ENCODE measurements at regions not wholly inside any gene's neighbourhood (a gene's known extent, or its start where the extent isn't known, plus 50 kb on each side); places are given as distances from the start of the nearest gene placed in this dataset.
"Not testable (repeated sequence)": the region's sequence is repeated elsewhere in the genome, so short reads cannot be mapped to it uniquely, and the experiment has no call there.

DNA sequence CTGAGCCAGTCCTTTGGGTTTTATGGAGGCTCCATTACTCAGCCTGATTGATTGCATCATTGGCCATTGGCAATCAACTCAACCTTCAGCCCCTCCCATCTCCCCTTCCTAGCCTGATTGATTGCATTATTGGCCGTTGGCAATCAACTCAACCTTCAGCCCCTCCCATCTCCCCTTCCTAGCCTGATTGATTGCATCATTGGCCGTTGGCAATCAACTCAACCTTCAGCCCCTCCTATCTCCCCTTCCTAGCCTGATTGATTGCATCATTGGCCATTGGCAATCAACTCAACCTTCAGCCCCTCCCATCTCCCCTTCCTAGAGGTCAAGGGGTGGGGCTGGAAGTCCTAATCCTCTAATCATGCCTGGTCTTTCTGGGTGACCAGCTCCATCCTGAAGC is 103.8 kb upstream of the LRPAP1 start:
- ATAC-seq; DNase-seq (ENCODE audit: low spot score): not testable (repeated sequence)

DNA sequence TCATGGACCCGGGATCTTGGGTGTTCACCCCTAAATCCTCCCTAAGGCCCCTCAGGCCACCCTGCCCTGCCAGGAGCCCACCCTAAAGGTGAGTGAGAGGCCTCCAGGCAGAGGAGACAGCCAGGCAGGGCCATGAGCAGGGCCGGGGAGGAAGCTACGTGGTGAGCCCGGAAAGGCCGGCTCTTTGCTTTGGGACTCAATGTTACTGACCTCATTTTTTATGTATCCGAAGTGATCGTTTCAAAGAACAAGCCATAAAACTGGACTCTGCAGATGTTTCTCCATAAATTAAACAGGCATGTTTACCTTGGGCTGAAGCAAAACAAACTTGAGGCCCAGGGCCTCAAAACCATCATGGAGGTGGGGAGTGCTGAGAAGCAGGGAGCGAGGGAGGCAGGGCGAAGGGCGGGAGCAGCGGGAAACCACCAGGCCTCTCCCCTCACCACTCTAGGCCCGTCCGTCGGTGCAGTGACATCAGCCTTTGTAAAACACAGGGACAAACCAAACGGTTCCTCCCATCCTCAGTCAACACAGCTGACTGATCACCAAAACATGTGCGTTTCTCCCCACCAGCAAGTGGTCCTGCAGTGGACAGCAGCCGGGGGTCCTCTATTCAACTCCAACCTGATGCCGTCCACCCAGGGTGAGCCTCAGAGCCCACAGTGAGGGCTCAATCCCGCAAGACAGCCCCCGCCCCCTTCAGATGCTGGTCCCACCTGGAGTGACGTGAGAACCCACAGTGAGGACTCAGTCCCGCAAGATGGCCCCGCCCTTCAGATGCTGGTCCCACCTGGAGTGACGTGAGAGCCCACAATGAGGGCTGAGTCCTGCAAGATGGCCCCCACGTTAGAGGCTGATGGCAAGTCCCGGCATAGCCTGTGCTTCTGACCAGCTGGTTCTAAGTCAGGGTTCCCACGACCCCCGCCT is 102.9 kb upstream of the LRPAP1 start:
- ATAC-seq (no peak), DNase-seq (ENCODE audit: low spot score) (no peak)

DNA sequence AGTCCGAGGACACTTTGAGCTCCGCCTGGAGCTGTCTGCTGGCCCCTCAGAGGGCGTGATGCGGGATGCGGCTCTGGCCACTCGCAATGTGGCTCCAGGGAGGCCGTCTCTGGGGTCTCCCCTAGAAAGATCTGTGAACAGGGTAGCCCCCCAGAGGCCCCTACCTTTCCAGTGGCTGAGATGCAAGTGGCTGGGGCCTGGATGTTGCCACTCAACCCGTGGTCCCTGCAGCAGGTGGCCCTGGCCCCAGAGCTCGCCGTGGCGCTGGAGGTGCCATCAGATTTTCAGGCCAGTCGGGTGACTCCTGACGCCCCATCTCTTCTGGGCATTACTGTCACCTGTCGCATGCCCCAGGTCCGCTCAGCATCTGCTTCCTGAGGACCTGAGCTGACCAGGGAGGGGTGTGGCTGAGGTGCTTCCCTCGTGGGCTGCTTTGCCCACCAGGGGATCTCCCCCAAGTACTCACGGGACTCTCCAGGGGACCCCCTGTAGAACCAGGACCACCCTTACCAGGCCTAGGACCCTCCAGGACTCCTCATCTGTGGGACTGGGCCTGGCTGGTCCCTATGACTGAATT is 102.1 kb upstream of the LRPAP1 start:
- ATAC-seq (no peak), DNase-seq (ENCODE audit: low spot score) (no peak)

DNA sequence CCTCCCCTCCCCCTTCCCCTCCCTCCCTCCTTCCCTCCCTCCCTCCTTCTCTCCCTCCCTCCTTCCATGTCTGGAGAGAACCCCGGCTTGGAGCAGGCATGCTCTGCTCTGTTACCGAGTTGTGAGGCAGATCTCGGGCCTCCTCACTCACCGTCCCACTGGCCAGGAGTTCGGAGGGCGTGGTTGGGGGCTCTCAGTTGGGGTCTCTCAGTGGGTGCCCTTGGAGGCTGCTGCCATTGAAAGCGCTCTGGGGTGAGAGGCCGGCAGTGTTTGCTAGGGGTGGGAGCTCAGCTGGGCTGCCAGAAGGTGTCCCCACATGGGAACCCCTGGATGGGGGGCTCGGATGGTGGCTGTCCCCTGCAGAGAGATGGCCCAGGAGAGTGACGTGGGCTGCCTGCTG is 101.1 kb upstream of the LRPAP1 start:
- DNase-seq (ENCODE audit: low spot score); ATAC-seq: not testable (repeated sequence)

DNA sequence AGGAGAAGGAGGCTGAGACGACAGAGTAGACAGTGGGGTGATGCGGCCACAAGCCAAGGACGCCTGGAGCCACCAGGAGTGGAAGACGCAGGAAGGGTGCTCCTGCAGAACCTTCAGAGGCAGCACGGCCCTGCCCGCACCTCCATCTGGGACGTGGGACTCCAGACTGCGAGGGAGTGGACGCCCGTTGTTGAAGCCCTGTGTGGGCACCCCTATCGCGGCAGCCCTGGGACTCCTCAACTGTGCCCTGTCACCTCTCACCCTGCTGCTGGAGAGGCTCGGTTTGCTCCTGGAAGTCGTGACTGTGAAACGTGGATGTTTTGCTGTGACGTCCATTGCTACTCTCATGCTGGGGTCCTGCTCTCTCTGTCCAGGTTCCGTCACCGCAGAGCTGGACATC is 100.6 kb upstream of the LRPAP1 start:
- ATAC-seq; DNase-seq (ENCODE audit: low spot score): not testable (repeated sequence)

DNA sequence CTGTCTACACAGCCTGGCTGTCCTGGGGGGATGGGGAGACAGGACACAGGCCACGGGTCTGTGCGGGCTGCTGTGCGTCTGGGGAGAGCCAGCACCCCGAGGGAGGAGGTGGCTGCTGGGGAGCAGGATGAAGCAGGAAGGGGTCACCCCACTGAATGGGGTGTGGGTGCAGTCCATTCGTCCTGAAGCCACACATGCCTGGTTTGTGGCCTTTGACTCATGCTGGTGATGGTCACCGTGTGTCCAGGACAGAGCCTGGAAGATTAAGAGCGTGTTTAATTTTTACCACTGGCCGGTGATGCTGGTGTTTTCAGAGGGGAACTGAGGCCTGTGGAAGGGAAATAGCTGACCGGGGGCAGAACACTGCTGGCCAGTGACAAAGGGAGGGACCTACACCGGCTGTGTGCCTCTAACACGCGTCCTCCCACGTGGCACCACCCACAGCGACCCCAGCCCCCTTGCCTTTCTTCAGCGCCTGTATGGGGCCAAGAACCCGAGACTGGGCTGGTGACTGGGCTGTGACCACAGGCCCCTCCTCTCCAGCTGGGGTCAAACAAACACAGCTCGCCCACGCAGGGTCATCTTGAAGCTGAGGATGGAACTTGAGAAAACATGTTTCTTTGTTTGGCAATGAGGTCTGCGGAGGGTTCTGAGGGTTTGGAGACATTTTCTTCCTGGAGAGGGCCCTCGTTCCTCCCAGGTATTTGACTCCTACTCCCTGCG is 99.5 kb upstream of the LRPAP1 start:
- ATAC-seq; DNase-seq (ENCODE audit: low spot score): not testable (repeated sequence)

DNA sequence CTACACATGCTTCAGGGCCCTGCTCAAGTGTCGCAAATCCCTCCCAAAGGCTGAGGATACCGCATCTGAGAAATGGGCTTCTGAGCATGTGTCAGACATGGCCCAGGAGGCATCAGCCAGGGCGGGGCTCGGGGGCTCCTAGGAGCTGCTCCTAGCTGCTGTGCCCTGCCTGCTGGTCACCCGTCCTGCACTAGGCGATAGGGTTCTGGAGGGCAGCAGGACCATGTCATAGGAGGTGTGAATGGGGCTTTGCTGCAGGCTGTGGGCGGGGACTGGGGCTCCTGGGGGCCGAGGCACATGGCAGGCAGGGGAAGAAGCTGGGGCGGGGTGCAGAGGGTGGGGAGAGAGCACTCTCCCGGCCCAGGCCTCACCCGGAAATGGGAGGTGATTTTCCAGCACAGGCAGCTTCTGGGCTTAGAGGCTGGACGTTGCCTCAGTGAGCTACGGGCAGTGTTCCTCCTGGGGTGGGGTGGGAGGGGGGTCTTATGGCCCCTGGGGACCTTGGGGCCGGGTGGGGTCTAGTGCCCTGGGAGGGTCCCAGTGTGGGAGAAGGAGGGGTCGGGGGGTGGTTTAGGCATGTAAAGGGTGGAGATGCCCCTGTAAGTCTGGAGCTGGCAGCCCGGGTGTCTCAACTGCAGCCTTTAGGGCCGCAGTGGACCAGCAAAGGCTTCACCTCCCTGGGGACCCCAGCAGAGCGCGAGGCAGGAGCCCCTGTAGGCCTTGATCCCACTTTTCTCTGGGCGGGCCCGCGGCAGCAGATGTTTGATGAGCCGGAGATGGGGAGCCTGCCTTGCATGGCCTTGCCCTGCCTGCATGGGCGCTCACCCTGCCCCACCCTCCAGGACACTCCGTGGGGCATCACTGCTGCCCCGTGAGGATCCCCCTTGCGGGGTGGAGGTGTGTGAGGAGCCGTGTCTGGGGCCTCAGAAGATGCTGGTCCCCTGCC is 98.6 kb upstream of the LRPAP1 start:
- no peak for DNase-seq (ENCODE audit: low spot score)
- ATAC-seq = no peak

DNA sequence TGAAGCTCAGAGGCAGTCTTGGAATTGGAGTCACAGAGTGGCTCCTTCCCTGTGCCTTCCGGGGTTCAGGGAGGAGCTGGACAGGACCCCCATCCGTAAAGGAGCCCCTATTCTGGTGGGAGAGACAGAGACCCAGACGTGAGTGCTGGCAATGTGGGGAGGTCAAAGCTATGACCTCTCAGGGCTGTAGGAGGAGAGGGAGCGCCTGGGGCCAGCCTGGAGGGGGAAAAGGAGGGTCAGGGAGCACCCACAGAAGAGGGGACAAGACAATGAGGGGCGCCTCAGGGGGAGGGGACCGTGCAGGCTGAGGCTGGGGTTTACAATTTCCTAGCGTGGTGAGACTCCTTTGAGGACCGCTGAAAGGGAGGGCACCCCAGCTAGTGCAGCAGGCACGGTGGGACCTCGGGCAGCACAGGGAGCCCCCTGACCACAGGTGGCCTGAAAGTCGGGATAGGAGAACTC is 97.9 kb upstream of the LRPAP1 start:
- DNase-seq (ENCODE audit: low spot score) (no peak), ATAC-seq (no peak)

DNA sequence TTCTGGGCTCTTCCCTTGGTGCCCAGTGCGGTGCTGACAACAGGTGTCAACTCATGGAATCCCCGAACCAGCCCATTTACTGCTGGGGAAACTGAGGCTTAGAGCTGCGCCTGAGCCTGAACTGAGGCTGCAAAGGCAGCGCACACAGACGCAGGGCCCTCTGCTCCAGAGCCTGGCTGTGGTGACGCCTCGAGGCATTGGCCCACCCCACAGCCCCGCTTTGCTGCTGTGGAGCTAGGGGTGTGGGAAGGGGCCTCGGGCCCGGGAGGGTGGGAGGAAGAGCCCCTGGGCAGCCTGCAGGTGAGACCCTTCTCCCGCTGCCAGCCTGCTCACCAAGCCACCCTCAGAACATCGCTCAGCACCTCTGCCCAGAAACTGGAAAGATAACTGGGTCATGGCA is 97.4 kb upstream of the LRPAP1 start:
- ATAC-seq = no peak
- DNase-seq (ENCODE audit: low spot score) = no peak

DNA sequence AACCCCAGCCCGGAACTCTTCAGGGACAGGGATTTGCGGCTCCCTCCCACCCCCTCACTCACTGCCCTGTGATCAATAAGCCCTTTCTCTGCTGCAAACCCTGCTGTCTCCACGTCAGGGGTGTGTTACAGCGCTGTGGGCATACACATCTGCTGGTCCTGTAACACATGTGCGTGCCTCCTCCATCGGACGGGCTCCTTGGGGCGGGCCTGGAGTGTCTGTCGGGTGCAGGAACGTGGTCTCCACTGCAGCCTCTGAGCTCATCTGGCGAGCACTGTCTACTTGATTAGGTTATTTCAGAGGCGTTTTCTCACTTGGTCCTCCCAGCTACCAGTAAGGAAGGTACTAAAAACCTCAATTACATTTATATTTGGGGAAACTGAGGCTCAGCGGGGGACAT is 97.0 kb upstream of the LRPAP1 start:
- DNase-seq (ENCODE audit: low spot score); ATAC-seq: not testable (repeated sequence)

DNA sequence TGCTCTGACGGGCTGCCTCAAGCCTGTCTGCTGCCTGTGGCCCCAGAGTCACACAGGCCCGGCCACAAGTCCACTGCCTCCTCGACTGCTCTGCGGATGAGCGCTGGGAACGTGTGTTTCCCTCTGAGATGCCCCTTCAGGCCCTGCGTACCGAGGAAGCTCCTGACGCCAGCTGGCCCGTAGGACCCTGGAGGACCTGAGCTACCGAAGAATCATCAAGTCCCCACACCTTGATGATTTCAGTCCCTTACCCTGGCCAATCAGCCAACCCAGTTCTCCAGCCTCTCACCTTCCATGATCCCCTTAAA is 96.6 kb upstream of the LRPAP1 start:
- DNase-seq (ENCODE audit: low spot score) = no peak
- ATAC-seq = no peak

DNA sequence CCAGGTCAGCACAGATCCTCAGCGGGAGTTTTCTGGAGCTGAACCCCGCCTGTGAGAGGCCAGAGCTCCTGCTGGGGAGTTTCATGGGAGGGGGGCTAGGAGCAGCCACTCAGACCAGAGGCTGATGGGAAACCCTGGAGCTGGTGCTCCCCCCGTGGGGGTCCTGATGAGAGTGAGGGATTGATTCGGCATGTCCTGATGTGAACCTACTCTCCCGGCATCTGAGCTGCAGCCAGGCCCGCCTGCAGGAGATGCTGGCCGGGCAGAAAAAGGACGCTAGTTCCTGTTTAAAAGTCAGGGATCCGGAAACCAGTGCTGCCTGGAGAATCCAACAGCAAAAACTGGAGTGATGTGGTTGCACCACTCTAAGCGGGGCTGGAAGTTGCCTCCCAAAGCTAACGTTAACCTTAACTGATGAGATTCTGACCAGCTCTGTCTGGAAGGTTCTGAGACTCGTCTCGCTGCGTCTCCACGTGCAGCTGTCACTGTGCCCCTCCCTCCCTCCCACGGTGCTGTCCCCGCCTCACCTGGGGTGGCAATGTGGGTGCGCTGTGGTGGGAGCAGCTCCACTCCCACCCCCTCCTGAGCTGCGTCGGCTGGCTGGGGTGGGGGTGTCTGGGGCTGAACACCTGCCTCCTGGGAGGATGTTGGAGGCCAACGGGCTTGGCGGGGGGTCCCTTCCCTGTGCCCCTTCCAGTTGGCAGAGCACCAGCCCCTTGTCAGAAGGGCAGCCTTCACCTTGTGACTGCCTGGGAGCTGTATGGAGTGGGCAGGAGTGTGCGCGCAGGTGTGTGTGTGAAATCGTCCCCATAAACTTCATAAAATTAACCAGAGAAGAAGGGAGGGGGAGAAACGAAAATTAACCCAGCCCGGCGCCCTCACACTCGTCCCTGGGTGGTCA is 96.0 kb upstream of the LRPAP1 start:
- not testable (repeated sequence) for DNase-seq (ENCODE audit: low spot score); ATAC-seq

DNA sequence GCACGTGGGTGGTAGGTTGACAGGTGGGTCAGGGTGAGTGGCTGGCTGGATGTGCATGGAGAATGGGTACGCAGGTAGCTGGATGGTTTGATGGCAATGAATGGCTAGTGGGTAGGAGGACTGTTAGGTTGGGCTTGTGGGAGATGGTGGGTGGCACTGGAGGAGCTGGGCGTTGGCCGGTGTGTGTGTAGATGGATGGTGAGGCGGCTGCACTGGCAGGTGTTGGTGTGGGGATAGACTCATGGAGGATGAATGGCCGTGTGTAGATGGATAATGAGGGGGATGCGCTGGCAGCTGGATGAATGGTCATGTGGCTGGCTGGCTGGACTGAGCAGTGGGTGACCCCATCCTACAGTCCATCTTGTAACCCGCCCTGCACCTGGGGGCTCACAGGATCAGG is 95.2 kb upstream of the LRPAP1 start:
- DNase-seq (ENCODE audit: low spot score); ATAC-seq: not testable (repeated sequence)

DNA sequence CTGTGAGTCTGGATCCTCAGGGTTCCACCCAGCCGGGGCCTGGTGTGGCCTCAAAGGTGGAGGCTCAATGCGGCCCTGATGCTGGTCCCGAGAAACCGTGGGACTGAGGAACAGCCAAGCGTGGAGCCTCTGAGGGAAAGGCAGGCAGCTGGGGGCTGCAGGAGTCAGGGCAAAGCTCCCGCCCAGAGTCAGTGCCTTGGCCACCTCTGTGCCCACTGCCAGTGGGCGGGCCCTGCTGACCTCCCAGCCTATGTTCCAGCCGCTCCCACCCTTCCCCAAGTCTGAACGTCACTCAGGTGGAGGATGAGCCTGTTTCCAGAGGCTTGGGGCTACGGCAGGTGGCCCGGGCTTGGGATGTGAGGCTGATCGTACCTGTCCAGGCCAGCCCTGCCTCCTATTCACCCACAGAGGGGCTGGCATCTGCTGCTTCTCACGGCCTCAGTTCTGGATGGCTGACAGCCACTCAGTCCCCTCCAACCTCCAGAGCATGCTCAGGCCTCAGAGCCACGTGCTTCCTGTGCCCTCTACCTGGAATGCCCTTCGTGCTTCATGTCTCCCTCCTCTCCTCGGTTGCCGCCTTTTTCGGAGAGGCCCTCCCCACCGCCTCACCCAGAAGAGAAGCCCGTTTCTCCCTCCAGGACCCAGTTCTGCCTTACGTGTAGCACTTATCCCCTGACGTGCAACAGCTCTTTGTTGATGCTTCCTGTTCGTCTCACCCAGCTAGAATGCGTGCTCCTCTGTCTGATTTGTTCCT is 94.1 kb upstream of the LRPAP1 start:
- ATAC-seq; DNase-seq (ENCODE audit: low spot score): not testable (repeated sequence)

DNA sequence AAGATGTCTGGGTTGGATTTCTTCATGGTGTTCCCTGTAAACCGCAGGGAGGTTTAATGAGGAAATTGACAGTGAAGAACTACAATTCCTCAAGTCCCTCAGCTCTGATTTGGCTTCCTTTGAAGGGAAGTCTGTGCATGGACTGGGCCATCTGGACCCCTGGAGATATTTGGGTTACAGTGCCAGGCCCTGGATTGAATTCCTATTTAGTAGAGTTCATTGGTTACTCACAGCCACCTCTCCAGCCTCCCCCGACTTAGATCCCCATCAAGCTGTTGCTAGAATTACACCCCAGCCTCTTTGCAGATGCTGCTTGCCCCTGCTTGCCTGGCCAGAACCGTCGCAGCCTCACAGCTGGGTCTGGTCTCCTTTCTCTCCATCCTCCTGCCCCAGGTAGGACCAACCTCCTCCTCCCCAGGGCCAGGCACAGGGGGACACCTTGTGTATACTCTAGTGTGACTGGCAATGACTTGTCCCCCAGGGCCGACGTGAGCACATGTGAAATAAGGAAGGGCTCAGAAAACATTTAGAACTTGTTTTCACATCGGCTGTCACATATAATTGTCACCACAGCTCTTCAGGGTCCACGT is 93.2 kb upstream of the LRPAP1 start:
- DNase-seq (ENCODE audit: low spot score); ATAC-seq: not testable (repeated sequence)

DNA sequence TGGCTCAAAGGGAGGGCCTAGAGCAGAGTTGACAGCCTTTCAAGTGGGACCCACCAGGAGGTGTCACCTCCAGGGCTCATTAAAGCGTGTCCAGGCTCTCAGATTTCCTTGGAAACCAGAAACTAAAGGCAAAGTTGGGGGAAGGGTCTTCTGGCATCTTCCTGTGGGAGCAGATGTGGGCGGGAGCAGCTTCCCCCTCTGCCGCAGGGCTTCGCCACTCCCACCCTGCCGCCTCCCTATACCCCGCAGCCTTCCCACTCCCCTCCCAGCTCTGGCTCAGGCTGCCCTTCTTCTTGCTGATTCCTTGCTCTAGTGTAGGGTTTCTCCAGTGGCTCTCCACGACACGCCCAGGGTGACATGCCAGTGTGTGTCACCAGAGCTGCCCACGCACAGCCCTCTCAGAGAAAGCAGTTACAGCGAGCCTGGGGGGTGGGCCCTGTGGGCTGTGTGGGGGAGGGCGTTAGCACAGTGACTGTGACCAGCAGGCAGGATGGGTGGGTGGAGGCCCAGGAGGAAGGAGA is 91.6 kb upstream of the LRPAP1 start:
- not testable (repeated sequence) for ATAC-seq; DNase-seq (ENCODE audit: low spot score)

DNA sequence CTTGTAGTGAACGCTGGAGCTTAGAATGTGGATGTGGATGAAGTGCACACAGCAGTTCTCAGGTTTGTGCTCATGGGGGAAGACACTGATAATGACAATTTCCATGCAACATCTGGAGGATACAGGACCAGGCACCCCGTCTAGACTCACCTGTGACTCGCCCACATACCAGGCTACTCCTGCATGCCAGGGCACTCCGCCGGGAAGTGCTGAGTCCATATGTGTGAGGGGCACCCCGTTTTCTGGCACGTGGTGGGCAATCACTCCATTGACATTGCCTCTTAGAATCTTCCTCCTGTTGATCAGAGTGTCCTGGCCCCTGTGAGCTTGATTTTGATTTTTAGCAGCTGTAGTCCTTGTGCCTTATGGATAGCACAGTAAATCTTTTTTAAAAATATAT is 90.9 kb upstream of the LRPAP1 start:
- no peak for DNase-seq (ENCODE audit: low spot score)
- ATAC-seq = no peak

DNA sequence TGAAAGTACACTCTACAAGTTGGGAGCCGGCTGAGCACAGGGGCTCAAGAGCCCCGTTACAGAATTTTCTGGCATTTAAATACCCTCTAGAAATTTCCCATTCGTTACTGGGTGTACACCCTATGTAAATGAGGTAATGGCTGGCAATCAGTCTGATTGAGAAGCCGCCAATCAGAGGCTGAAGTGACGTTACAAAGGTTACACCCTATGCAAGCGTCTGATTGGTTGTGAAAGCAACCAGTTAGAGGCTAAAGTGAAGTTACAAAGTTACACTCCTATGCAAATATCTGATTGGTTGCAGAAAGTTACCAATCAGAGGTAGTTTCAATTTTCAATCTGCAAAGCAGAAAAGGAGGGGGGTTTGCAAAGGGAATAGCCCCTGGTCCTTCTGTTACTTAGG is 88.1 kb upstream of the LRPAP1 start:
- DNase-seq (ENCODE audit: low spot score); ATAC-seq: not testable (repeated sequence)
